MG63 (cell line): ENCODE measurements at regions not wholly inside any gene's neighbourhood (a gene's known extent, or its start where the extent isn't known, plus 50 kb on each side); places are given as distances from the start of the nearest gene placed in this dataset.
"Not testable (repeated sequence)": the region's sequence is repeated elsewhere in the genome, so short reads cannot be mapped to it uniquely, and the experiment has no call there.

Experiments used
- DNase-seq: peaks from one replicate; pipeline ENCODE4 v3.0.0-alpha.2; 2020
- H3K27me3 ChIP-seq: fragments of 250-450 bp; sonication (Bioruptor Pico); 2 replicates; pipeline ENCODE4 v1.5.1; 2020; ENCODE audit warnings: mild to moderate bottlenecking, moderate library complexity
- H3K36me3 ChIP-seq: fragments of 250-450 bp; sonication (Bioruptor Pico); 2 replicates; pipeline ENCODE4 v1.5.1; 2020; ENCODE audit warnings: mild to moderate bottlenecking, moderate library complexity
- H3K4me3 ChIP-seq: fragments of 250-450 bp; sonication (Bioruptor Pico); 2 replicates; pipeline ENCODE4 v1.5.1; 2020; ENCODE audit warnings: mild to moderate bottlenecking, moderate library complexity
- H3K9me3 ChIP-seq: fragments of 250-450 bp; sonication (Bioruptor Pico); 2 replicates; pipeline ENCODE4 v1.5.1; 2020; ENCODE audit warnings: mild to moderate bottlenecking, moderate library complexity

DNA sequence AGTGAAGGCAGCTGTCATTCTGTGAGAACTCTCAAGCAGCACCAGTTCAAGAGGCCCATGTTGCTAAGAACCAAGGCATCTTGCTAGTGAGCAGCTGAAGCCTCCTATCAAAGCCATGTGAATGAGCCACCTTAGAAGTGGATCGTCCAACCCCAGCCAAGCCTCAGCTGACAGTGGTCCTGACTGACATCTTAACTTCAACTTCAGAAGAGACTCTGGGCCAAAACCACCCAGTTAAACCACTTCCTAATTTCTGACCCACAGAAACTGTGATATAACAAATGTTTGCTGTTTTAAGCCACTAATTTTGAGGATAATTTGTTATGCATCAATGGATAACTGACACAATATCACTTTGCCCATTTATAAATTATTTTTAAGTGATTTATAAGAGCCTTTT, 256.0 kb downstream of the RPAP3 start:
- DNase-seq, result no peak
- Histone ChIP-seq H3K36me3 (no peaks in the 10 kb centered on the region), H3K27me3 (no peaks in the 10 kb centered on the region), H3K9me3 (no peaks in the 10 kb centered on the region), H3K4me3 (no peak overlapping the region)

DNA sequence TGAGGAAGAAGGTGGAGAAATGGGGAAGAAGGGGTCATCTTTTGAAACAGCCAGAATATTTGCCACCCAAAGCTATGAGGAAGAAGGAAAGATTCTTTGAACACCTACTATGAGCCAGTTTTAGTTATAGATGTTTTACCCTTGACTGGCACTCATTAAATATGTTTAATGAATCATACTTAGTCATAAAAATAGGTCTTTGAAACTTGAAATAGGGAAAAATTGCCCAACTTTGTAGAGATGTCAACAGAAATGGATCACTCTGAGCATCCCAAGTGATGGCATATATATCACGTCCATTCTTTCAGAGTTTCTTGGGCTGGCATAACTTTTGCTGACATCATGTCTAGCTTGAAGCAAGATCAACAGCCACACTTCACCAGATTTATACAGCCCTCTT, 263.5 kb downstream of the RPAP3 start:
- Histone ChIP-seq H3K4me3 (no peak overlapping the region), H3K36me3 (no peaks in the 10 kb centered on the region), H3K27me3 (no peaks in the 10 kb centered on the region), H3K9me3 (peaks cover 12% of the 10 kb centered on the region)
- DNase-seq, result no peak

DNA sequence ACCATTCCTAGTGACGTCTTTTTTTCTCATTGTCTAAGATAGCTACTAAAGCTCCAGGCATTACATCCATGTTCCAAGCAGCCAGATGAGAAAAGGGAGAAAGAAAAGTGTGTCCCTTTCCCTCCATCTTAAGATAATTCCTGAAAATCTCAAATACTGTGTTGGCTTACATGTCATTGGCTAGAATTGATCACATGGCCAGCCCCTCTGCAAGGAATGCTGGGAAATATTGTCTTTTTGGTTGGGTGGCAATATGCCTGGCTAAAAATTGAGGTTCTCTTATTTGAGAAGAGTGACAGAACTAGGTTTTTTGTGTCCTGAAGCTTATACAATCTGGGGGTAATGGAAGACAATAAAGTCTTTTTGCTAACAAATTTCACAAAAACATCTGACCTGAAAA, 264.3 kb downstream of the RPAP3 start:
- Histone ChIP-seq H3K27me3 (no peaks in the 10 kb centered on the region), H3K36me3 (no peaks in the 10 kb centered on the region), H3K4me3 (no peak overlapping the region), H3K9me3 (peaks cover 12% of the 10 kb centered on the region)
- DNase-seq, result no peak

DNA sequence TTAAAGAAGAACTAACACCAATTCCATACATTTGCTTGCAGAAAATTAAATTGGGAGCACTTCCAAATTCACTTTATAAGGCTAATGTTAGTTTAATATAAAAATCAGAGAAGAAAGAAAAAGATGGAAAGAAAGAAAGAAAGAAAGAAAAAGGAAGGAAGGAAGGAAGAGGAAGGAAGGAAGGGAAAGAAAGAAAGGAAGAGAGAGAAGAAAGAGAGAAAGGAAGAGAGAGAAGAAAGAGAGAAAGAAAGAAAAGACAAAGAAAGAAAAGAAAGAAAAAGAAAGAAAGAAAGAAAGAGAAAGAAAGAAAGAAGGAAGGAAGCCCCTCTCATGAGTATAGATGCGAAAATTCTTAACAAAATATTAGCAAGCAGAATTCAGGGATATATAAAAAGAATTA, 267.7 kb downstream of the RPAP3 start:
- no peaks in the 10 kb centered on the region for H3K27me3 ChIP-seq
- no peak for DNase-seq
- H3K9me3 ChIP-seq, result peaks cover 21% of the 10 kb centered on the region
- no peaks in the 10 kb centered on the region; the same call in 1 of the 2 replicates for H3K36me3 ChIP-seq
- H3K4me3 ChIP-seq, result no peak overlapping the region

DNA sequence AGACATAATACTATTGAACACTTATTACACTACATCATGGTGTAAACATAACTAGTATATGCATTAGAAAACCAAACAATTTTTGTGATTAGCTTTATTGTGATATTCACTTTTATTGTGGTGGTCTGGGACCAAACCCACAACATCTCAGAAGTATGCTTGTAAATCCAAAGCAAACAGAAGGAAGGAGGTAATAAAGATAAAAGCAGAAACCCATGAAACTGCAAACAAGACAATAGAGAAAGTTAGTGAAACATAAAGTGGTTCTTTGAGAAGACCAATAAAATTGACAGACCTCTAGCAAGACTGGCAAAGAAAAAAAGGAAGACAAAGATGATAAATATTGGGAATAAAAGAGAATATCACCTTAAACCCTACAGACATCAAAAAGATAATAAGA, 268.3 kb downstream of the RPAP3 start:
- no peaks in the 10 kb centered on the region; the same call in 1 of the 2 replicates for H3K36me3 ChIP-seq
- no peak for DNase-seq
- H3K27me3 ChIP-seq, result no peaks in the 10 kb centered on the region
- peaks cover 25% of the 10 kb centered on the region for H3K9me3 ChIP-seq
- H3K4me3 ChIP-seq, result no peak overlapping the region

DNA sequence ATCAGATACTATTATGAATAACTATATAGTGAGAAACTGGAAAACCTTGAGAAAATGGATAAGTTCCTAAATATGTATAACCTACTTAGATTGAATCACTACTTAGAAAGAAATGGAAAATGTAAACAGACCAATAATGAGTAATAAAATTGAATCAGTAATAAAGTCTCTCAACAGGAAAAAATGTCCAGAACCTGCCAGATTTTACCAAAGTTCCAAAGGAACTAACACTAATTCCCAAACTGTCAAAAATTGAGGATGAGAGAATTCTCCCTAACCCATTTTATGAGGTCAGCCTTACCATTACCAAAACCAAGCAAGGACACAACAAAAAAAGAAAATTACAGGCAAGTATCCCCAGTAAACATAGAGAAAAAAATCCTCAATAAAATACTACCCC, 272.0 kb downstream of the RPAP3 start:
- no peaks in the 10 kb centered on the region for H3K27me3 ChIP-seq
- no peak for DNase-seq

DNA sequence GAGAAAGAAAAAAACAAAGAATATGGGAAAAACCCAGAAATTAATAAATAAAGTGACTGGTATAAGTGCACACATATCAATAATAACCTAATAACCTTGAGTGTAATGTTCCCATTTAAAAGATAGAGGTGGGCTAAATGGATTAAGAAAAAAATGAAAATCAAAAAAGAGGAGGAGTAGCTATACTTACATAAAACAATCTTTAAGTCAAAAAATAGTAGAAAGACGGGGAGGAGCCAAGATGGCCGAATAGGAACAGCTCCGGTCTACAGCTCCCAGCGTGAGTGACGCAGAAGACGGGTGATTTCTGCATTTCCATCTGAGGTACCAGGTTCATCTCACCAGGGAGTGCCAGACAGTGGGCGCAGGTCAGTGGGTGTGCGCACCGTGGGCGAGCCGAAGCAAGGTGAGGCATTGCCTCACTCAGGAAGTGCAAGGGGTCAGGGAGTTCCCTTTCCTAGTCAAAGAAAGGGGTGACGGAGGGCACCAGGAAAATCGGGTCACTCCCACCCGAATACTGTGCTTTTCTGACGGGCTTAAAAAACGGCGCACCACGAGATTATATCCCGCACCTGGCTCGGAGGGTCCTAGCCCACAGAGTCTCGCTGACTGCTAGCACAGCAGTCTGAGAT, 279.0 kb downstream of the RPAP3 start:
- H3K36me3 ChIP-seq, H3K9me3 ChIP-seq, DNase-seq, H3K27me3 ChIP-seq, H3K4me3 ChIP-seq: not testable (repeated sequence)

More for the DNA sequence above, 272.0 kb downstream of the RPAP3 start:
- Histone ChIP-seq H3K36me3 (no peaks in the 10 kb centered on the region; the same call in 1 of the 2 replicates), H3K9me3 (peaks cover 19% of the 10 kb centered on the region), H3K4me3 (no peak overlapping the region)

DNA sequence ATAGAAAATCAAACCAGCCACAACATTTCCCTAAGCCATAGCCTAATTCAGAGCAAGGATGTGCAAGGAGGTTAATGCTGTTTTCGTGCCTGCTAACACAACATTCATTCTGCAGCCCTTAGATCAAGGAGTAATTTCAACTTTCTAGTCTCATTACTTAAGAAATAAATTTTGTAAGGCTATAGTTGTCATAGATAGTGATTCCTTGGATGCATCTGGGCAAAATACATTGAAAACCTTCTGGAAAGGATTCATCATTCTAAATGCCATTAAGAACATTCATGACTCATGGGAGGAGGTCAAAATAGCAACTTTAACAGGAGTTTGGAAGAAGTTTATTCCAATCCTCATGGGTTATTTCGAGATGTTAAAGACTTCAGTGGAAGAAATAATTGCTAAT, 283.2 kb downstream of the RPAP3 start:
- DNase-seq, result no peak
- H3K9me3 ChIP-seq, result no peaks in the 10 kb centered on the region; the same call in 1 of the 2 replicates
- H3K27me3 ChIP-seq, result no peaks in the 10 kb centered on the region
- no peak overlapping the region for H3K4me3 ChIP-seq
- no peaks in the 10 kb centered on the region for H3K36me3 ChIP-seq

DNA sequence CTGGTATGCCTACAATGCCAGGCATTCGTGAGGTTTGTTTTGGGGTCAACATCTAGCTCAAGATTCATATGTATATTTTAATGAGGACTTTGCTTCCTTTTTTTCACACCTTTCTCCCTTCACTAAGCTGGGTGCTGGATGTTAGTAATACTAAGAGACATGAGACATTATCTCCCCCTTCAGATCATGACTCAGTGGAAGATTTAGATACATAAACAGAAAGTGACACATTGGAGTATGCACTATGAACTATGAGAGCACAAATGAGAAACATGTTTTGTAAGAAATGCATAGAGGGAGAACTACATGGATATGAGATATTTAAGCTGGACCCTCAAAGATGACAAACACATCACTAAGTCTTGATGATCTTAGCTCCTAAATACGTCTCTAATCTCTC, 286.3 kb downstream of the RPAP3 start:
- H3K27me3 ChIP-seq, result no peaks in the 10 kb centered on the region

DNA sequence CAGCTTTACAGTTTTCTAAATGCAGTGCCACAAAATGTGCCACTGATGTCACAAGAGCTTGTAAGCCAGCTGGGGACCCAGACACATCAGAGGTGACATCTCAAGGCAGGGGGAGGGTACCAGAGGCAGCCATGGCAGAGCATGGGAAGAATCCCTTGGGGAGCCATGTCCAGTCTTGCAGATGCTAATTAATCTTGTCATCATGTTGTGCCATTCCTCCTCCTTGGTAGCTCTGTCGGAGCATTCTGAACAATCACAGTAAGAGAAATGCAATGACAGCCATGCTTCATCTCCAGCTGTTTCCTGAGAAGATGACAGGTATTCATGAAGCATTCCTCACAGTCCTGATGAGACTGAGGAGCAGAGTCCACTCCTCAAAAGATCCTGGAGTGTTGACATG, 287.9 kb downstream of the RPAP3 start:
- Histone ChIP-seq H3K27me3 (no peaks in the 10 kb centered on the region), H3K9me3 (no peaks in the 10 kb centered on the region), H3K4me3 (no peak overlapping the region), H3K36me3 (no peaks in the 10 kb centered on the region)
- no peak for DNase-seq

More for the DNA sequence above, 286.3 kb downstream of the RPAP3 start:
- Histone ChIP-seq H3K4me3 (no peak overlapping the region), H3K36me3 (no peaks in the 10 kb centered on the region), H3K9me3 (no peaks in the 10 kb centered on the region)
- no peak for DNase-seq

DNA sequence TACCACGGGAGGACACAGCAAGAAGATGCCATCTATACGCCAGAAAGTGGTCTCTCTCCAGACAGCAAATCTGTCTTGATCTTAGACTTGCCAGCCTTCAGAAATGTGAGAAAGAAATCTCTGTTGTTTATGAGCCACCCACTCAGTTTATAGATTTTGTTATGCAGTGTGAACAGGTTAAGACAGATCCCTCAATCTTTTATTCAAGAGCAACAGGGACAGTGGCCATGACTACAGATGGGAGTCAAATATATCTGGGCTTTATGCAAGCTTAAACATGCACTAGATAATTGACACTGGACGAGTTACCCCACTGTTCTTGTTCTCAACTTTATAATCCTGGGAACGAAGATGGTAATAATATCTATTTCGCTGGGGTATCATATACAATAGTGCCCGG, 288.7 kb downstream of the RPAP3 start:
- Histone ChIP-seq H3K9me3 (no peaks in the 10 kb centered on the region), H3K4me3 (no peak overlapping the region), H3K27me3 (no peaks in the 10 kb centered on the region), H3K36me3 (no peaks in the 10 kb centered on the region)
- no peak for DNase-seq

DNA sequence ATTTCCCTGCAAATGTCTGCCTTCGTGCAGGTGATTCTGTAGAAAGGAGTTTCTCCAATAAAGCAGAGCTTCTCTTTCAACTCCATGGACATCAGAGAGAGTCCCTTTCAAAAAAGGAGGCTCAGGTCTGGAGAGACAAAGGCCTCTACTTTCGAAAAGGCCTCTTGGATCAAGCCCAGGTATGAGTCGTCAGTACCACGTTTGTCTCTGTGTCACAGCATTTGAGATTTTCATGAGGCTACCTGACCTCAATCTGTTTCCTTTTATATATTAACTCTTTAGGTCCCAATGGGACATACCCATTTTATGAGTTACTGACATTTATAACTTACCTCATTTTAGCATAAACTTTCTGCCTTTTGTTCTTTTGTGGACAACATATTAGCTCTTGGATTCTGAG, 290.8 kb downstream of the RPAP3 start:
- DNase-seq, result peak; percentile 25
- H3K36me3 ChIP-seq, result no peaks in the 10 kb centered on the region
- H3K4me3 ChIP-seq, result no peak overlapping the region
- H3K27me3 ChIP-seq, result no peaks in the 10 kb centered on the region
- H3K9me3 ChIP-seq, result no peaks in the 10 kb centered on the region

DNA sequence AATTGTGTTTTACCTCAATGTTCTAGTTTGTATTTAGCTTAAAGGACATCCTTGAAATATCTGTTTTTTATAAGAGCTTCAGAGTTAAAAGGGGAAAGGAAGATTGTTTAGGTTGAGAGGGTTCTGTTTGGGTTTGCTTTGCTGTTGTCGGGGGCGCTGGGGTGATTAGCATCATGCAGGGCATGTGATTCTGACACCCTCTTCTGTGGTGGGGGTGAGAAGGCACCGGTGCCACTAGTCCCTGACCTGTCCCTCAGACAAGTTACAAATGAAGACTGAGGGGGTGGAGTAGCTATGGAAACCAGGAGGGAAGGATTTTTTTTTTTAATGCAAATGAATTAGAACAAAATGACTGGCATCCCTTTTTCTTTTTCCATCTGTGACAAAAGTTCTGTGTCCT, 291.3 kb downstream of the RPAP3 start:
- H3K9me3 ChIP-seq, result no peaks in the 10 kb centered on the region
- no peaks in the 10 kb centered on the region for H3K27me3 ChIP-seq
- no peak overlapping the region for H3K4me3 ChIP-seq
- DNase-seq, result no peak
- H3K36me3 ChIP-seq, result no peaks in the 10 kb centered on the region

DNA sequence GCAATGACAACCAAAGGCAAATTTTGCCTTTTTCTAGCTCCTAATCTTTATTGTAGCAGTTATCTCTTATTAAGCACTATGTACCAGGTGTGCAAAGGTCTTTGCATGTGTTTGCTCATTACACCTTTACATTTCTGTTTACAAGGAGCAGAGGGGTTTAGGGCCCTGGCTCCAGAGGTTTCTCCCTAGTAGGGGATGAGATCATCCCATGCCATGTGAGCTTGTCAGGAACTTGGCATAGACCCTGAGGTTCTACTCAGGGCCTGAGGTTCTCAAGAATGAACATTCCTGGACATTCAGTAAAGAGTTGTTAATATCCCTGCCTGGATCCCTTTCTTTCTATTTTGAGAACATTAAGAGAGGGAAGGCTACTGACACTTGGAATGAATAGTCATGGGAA, 292.0 kb downstream of the RPAP3 start:
- peak; percentile 48 for DNase-seq
- Histone ChIP-seq H3K36me3 (no peaks in the 10 kb centered on the region), H3K9me3 (no peaks in the 10 kb centered on the region), H3K27me3 (no peaks in the 10 kb centered on the region), H3K4me3 (no peak overlapping the region)

DNA sequence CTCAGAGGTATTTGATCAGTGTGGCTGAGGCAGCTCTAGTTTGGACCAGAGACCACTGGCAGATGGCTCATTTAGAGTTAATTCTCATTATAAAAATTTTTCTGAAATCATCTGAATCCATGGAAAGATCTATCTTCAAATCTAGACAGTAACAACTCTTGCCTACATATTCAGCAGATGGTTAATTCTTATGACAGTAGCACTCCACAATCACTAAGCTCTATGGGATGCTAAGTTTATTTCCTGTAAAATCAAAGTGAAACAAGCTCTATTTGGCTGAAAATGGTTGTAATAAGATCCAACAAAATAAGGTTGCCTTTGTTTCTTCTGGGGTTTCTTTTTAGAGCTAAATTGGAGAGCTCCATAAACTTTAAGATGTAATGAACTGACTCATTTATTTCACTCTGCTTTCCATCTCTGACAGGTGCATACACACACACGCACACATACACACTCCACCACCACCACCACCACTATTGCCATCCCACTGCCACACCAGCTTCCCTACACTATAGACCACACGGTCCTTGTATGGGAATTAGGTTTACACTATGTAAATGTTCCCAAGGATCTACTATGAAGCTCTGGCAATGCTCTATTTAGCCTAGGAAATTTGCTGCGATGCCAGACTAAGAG, 293.1 kb downstream of the RPAP3 start:
- Histone ChIP-seq H3K27me3 (no peaks in the 10 kb centered on the region), H3K4me3 (no peak overlapping the region), H3K9me3 (no peaks in the 10 kb centered on the region), H3K36me3 (no peaks in the 10 kb centered on the region)
- DNase-seq, result no peak

DNA sequence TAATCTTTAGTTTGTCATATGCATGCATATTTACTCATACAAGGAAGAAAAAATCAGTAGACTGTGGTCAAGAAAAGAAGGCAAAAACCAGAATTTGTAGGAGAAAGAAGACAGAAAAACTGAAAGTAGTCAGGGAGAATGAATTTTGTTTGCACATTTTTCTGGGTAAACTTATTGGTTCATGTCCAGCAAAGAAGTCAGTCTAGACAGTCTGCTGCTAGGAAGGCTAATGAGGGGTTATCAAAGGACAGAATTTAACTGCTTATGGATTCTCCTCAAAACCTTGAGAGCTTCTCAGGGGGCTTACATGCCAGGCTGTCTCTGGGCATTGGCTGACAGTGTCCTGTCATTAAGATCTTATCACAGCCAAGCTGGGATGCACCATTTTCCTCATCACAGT, 293.9 kb downstream of the RPAP3 start:
- H3K4me3 ChIP-seq, result no peak overlapping the region
- no peaks in the 10 kb centered on the region for H3K36me3 ChIP-seq
- H3K27me3 ChIP-seq, result no peaks in the 10 kb centered on the region
- no peaks in the 10 kb centered on the region for H3K9me3 ChIP-seq
- DNase-seq, result no peak

DNA sequence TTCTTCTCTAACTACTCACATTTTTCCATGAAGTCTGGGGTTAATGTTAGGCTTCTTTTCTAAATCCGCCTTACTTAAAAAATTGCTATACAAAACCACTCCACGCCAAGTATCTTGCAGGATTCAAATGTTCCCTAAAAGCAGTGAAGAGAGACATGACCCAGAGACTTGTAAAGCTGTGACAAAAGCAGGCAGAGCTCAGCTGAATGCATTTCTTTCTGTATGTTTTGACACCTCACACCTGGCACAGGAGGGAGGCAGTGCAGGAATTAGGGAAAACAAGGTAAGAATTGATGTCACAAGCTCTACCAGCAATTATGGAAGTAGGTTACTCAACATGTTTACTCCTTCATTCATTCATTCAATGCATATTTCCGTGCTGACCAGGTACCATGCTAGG, 295.0 kb downstream of the RPAP3 start:
- Histone ChIP-seq H3K36me3 (no peaks in the 10 kb centered on the region), H3K4me3 (no peak overlapping the region)

DNA sequence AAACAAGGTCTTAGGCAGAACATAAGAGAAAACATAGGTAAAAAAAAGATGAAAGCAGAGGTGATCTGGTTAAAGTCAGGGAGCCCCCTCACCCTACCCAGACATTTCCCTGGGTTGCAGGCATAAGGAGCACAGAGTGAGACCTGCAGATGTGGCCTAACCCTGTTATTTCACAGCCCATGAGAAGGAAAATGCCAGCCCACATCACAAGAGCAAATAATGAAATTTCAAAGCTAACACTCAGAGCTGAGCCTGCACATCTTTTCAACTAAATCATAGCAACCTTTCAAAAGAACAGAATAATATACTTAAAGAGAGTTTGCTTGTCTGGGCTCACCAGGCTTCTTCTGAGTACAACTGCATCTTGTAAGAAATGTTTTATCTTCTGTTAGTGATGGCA, 295.4 kb downstream of the RPAP3 start:
- Histone ChIP-seq H3K36me3 (no peaks in the 10 kb centered on the region), H3K9me3 (no peaks in the 10 kb centered on the region), H3K4me3 (no peak overlapping the region), H3K27me3 (no peaks in the 10 kb centered on the region)
- DNase-seq, result no peak

More for the DNA sequence above, 295.0 kb downstream of the RPAP3 start:
- H3K27me3 ChIP-seq, result no peaks in the 10 kb centered on the region
- no peak for DNase-seq
- H3K9me3 ChIP-seq, result no peaks in the 10 kb centered on the region
